CD4-positive, alpha-beta T cell treated with Interleukin-12 subunit alpha and Interleukin-12 subunit beta, for 1 hour (primary cell): ENCODE measurements at regions not wholly inside any gene's neighbourhood (a gene's known extent, or its start where the extent isn't known, plus 50 kb on each side); places are given as distances from the start of the nearest gene placed in this dataset.

Source experiments
- DNase-seq: peaks from one replicate; pipeline ENCODE4 v3.0.0-alpha.2; 2020

DNA sequence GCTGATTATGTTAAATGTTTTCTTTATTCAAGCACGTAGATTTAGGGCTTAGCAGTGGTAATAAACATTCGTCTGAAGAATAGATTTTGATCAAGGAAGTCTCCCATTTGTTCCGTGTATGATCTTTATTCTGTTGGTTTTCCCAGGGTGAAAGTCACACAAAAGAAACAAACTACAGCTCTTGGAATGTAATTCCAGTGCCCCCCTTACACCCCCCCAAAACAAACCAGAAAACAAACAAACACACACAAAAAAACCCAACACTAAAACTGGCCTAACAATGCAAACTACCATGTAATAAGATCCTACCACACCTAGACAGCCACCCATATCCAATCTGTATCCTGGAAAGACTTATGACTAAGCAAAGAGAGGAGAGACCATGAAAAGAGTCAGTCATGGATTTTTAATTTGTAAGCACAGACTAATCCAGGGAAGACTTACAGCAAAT, 196.2 kb upstream of the ELL2 start:
- no peak for DNase-seq

DNA sequence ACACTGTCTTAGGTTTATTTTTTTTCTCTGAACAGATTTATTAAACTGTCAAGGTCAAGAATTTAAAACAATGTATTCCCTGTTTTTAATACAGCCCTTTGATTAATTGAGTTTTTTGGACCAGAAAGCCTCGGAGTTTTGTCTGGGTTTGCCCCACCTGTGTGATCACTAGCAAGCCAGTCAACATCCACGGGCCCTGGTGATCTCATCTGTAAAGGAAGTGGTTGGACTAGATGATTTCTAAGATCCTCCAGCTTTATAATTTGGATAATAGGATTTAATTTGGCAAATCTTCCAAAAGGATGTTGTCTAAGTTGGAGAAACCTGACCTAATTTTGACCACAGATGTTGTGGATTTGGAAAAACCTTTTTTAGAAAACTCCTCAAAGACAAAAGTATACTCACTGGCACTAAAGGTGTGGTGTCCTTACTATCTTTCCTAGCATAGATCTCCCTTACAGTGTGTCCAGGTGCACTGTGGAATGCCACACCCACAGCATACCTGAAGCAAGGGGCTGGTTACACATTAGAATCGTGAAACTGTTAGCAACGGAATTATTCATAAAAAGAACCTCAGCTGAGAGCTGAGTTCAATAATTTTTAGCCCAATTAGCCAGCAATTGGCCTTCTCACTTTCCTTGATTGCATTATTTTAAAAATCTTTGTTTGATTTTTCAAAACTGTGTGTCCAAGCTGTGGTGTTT, 195.6 kb upstream of the ELL2 start:
- DNase-seq: no peak

DNA sequence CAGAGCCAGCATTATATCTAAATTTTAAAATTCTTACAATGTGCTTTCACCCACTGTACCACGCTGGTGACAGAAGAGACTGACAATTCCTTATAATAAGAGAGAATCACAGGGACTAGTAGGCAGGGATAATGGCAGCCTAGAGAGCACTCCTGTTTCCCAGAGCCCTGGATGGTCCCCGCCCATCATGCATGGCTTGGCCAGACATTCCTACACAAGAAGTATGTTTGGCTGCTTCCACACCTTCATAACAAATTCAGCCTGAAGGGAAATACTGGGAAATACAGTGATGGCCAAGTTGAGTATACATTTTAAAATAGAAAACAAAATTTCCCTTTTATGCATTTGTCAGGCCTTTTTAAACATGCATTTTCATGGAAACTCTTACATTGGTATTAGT, 193.5 kb upstream of the ELL2 start:
- DNase-seq: no peak

DNA sequence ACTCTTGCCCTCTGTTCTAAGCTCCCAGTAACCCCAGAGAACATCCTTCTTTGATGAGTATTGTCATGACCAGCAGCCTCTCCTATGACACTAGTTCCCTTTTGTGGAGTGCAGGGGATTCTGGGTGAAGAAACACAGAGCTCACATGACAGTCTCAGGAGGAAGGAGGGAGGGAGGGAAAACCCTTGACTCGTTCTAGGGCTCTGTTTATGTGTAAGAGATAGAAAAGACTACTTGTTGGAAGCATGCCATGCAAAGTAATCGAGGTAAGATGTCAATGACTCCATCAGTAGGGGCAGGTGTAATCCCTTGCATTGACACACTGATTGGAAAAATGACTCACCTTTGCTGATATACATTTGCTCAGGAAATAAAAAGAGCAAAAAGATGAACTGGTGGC, 190.2 kb upstream of the ELL2 start:
- no peak for DNase-seq

DNA sequence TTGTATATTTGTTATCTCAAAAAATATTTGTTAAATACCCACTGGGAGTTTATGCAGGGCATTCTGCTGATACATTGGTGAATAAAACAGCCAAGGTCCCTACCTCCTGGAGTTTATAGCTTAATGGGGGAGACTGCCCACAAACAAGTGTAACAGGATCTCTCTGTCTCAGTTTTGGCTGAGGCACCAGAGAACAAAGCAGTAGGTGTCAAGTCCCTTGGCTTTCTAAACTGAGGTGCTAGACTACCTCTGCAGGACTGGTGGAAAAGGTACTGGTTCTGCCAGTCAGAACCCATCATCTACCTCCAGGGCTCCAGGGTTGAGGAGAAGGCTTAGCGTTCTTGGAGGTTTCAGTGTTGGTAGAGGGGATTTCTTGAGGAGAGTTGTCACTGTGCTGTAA, 188.4 kb upstream of the ELL2 start:
- no peak for DNase-seq

DNA sequence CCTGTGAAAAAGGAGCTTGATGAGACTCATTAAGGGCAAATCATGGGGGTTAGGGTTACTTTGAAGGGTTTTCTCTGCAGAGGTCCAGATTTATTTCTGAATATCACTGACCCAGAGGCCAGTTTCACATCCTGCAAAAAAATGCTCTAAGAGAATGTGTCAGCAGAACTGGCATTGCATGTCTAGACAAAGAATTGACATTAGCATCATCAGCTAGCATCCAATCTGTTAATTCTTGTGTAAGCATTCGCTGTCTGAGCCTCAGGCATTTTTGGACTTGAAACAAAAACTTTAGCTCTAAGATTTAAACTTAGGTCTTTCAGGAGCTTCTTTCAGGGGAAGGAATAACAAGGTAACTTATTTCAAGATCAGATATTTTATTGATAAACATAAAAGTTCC, 187.9 kb upstream of the ELL2 start:
- no peak for DNase-seq

DNA sequence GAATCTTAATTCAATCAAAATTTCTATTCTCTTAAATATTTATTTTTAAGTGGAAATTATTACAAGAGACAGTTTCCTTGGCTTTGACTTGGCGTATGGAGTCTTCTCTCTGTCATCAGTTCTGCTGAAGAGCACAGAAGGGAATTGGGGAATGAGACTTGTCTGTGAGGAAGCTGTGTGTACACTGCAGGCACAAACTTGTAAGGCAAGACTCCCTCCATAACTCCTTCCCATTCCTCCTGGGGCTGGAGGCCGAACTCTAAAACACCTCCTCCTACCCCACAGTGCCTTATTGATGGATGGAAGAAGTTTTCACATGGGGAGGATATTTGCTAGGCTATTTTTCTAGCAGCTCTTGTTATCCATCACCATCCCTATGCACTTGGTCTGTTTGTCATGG, 187.4 kb upstream of the ELL2 start:
- DNase-seq: no peak

DNA sequence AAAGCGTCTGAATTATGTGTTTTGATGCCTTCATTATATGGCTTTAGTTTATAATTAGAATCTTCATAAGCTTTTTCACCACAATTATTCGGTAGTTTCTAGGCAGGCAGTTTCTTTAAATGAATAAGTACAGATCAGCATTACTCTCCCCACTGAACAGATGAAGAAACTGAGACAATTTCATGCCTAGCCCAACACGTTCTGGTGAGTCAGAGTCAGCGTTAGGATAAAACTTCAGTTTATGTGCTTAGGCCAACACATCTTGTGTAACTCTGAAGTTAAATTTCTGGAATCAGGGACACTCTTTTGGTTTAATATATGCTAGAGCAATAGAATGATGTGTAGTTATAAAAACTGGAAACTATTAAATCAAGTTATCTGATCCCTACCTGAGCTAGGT, 186.7 kb upstream of the ELL2 start:
- no peak for DNase-seq

DNA sequence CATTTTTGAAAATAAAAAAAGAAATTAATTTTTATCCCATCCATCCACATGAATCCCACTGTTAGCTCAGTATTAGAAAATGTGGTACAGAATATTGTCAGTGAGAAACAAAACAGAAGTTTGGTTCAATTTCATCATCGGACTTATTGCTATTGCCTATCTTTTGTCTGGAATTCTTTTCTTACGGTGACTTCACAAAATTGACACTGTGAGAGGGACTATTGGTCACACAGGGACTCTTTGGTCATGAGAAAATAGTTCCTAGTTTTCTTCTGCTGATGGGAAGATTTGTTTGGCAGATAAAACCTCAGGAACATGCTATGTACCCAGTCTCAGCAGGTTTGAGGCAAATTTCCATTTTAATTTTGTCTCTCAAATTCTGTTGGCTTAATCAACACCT, 186.2 kb upstream of the ELL2 start:
- DNase-seq: no peak

DNA sequence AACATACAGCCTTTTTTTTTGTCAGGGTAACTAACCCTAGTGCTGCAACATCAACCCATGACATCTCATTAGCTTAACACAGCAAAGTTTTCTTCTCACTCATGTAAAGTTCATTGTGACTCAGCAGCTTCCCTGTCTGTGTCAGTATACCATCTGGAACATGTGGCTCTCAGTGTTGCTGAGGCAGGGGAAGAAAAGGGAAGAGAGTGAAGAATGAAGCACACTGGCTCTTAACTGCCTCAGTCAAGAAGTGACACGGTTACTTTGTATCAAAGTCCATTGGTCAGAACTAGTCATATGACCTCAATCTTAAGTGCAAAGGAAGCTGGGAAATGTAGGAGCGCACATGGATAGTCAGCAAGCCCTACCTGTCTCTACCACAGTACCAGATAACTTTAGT, 185.0 kb upstream of the ELL2 start:
- no peak for DNase-seq

DNA sequence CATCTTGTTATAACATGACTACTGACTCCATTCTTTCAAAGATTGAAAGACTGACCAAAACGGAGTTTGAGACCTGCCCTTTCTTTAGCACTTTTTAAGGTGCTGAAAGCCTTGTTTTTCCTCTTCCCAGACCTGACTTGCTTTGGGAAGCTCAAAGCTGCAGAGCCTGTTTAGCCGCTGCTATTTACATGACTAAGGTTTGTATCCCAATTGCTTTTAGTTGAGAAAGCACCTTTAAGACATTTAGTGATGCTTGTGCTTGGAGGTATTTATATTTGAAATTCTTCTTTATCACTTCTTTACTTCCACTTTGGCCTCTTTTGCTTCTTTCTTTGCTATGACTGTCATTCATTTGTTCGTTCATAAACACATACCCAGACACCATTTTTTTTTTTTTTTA, 182.6 kb upstream of the ELL2 start:
- no peak for DNase-seq

DNA sequence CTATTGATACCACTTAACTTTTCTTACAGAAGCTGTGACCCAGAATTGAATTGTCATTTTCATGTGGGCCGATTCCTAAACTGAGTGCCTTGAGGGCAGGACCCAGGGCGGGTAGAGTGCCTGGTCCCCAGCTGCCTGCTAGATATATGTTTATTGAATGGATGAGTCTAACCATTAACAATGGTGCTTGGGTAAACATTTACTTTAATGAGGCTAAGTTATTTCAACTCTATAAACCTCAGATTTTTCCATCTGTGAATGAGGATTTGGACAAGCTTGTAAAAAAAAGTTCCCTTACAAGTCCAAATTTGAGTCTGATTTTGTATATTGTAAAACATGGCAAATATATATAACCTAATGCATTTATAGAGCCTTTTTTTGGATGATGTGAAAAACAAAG, 181.8 kb upstream of the ELL2 start:
- DNase-seq: no peak

DNA sequence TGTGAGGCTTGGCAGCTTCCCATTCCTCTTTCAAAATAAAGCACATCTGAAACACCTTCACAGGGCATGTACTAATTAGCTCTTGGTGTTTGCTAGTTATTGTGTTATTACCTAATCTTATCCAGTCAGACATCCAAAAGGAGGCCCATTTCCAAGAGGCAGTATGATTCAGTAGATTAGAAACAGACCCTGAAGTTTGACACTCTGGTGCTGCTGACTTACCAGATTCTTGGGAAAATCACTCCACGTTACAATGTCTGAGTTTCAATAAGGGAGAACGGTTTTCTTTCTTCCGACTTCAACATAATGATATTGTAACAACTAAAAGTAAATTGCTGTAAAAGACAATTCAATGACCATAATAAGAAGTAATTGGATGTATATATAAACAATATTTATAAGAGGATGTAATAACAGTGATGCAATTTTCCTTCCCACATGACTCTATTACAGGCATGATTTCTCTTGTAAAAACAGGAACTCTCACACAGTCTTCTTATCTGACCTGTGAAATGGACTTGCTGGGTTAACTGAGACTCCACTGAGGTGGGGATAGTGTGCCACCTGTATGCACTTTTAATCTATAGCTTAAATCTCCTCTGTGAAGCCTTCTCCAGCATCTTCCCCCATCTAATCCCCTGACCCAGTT, 181.3 kb upstream of the ELL2 start:
- no peak for DNase-seq

DNA sequence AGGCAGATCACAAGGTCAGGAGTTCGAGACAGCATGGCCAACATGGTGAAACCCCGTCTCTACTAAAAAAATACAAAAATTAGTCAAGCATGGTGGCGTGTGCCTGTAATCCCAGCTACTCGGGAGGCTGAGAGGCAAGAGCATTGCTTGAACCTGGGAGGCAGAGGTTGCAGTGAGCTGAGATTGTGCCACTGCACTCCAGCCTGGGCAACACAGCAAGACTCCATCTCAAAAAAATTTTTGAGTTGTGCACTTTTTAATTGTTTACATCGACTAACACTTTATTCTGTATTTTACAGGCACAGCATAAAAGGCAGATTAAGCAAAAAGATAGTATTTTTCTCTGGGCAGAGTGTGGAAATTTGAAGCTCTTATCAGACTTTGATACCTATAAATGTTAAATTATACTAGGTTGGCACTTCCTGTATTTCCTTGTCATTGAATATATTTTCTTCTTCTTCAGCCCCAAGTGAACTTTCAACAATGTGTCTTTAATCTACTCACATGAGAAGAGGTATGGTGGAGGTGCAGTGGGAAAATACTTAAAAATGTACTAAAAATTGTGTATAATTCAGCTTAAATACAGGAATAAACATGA, 180.6 kb upstream of the ELL2 start:
- no peak for DNase-seq

DNA sequence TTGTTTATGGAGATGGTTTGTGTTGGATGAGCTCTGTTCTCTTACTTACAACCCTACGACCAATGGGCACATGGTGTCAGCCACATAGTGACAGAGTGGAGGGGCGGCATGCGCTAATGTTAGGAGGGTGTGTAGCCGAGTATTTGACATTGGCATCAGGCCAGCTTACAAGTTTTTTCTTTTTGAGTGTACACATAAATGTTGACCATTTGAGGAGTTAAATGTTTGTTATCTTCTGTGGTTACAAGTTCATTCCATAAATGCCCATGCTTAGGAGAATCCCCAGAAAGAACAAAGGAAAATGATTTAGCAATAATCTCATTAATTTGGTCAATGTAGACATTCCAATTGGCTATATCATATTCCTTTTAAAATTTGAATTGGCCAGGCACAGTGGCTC, 180.1 kb upstream of the ELL2 start:
- no peak for DNase-seq

DNA sequence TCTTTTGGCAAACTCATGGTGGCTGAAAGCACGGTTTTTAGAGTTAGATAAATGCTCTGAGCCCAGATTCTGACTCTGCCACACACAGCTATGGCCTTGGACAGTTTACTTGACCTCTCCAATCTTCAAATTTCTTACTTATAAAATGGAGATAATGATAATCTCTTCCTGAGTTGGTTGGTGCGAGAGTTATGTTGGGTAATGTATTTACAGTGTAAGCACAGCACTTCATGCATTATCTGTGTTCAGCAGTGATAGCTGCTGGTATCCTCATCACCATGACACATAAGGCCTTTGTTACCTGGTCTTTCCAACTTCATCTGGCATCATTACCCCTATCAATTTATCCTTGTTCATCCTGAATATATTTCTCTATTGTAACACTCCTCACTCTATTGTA, 178.8 kb upstream of the ELL2 start:
- DNase-seq: no peak

DNA sequence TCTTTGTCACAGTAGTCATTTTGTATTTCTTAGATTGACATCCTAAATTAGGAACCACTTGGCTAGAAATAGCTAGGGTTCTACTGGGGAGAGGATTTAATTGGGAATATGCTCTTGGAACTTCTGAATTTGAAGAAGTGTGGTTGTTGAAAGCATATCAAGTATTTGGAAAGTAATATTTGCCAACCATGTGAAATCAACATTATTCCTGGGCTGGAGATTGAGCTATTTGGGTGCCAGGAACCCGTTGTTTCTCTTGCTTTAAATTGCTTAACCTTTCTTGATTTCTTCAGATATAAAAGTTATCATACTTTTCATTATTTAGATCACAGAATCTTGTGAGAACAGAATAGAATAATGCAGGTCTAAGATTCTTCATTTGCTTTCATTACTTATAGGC, 178.4 kb upstream of the ELL2 start:
- DNase-seq: no peak

DNA sequence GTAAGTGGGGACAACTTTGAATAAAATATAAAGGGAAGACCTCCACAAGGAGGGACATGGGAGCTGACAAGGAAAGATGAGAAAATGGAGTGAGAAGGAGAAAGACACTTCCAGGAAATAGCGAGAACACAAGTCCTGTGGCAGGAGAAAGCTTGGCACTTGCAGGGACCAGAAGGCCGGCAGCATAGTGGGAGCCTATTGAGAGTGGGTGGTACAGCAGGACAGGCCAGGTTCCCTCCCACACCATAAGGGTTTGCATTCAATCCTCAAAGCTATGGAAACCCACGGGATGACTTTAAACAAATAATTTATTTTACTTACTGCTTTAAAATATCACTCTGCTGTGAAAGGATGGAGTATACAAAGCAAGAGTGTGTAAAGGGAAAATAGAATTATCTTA, 173.2 kb upstream of the ELL2 start:
- no peak for DNase-seq

DNA sequence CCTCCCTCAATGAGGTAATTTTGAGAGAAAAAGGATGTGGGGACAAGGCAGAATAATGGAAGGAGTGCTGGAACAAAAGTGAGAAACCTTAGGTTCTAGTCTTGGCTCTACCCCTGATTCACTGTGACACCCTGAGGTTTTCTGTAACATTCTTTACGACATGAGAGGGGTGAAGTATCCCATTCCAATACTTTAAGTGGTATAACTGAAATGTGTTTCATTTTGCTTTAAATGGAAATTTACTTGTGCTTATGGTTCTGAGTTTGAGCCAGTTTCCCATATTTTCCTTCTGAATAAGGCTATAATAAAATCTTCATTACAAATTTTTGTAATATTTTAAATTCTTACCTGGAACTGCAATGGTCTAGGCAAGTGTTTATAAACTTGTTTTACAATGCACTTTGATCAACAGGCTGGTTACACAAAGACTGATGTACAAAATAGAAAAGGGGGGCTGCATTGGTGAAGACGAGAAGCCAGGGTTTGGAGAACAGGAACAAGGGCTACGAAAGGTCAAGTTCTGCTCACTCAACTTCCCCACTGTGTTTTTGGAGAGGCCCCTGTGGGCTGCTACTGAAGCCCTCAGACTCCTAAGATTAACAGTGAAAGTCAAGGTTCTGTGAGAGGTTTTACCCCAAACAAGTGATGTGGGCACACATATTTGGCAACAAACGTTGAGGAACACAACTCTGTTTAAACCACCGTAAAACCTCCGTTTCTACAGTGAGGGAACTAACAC, 171.9 kb upstream of the ELL2 start:
- no peak for DNase-seq

DNA sequence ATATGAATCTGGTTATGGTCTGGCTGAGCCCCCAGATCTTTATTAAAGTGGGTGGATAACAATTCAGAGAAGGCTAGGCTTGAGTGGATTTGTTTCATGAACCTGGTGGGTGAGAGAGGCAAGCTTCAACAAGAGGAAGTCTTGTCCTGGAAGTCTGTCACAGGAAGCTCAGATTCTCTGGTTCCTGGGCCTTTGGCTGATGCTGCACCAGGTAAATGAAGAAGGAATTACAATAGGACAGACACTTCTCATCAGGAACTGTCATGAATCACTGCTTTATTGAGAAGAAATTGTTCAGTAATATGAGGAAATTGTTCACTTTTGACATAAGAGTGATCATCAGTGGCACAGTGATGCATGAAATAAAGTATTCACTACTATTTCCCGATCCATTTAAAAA, 167.6 kb upstream of the ELL2 start:
- DNase-seq: no peak

DNA sequence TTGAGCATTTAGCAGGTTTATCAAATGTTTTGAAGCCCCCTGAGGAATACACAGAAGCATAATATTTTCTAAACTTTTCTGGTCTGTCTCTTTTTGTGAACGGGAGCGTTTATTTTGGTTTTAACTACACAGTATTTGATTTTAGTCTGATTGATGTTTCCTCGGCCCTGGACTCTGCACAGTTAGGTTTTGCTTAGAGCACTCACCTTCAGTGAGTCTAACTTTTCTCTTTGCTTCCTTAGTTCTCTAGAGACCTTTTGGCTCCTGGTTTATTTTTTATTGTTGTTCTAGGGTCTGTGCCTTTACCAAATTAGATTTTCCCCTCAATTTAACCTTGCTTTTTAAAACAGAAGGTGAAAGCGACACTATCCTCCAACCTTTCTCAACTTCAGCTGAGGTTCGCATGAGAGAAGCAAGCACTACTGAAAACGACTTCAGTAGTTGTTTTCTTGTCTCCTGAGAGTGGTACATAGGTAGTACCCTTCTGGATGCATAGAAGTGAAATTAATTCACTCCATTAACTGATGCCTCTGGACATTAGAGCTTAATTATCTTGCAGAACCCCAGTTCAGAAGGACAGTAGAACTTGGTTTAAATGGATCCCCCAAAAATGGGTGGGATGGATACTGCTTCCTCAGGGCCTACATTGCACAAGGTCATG, 166.7 kb upstream of the ELL2 start:
- DNase-seq: no peak

DNA sequence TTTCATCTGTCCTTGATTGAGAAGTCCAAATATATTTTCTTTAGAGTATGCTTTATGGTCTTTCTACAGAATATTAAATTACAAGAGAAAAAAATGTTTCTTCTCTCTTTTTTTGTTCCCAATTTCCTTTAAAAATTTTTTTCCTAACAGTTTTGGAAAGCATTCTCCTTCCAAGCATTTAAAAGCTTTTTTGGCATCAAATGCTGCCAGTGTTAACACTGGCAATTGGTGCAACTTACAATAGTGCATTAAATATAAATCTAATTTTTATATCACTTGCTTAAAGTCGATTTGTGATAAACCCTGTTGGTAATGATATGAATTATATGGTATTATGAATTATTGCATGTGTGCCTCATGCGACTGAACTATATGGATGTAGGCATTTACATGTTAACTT, 165.9 kb upstream of the ELL2 start:
- no peak for DNase-seq

DNA sequence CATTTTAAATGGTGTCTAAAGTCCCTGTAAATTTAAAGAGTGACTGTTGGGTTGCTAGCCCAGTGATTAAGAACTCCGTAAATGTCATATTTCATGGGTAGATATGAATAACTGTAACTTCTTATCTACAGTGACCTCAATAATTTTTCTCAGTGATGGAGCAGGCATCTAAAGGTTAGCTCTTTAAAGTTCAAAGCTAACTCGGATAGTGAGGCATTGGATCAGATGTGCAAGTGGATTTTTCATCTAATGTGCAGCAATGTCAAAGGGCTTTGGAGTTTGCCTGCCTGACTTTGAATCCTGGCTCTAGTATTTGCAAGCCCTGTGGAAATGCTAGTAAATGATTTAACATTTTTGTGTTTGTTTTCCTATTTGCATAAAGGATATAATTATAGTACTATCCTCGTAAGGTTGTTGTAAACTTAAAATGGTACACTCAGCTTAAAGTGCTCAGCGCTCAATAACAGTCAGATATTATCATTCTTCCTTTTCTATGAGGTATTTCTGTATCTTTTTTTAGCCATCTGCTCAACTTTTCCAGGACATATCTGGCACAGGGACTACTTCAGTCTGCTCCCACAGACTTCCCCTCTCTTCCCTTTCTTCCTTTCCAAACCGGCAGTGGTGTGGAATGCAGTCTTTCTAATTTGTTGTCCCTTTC, 163.7 kb upstream of the ELL2 start:
- DNase-seq: no peak
